Subcutaneous abdominal adipose tissue (tissue), 5 donors: ENCODE measurements at regions not wholly inside any gene's neighbourhood (a gene's known extent, or its start where the extent isn't known, plus 50 kb on each side); places are given as distances from the start of the nearest gene placed in this dataset.

Experiments used
- H3K27ac ChIP-seq: one replicate; pipeline ENCODE4 v1.7.0; 2013; ENCODE audit warnings: low read depth, mild to moderate bottlenecking, inconsistent platforms, low read length, moderate library complexity
- H3K27me3 ChIP-seq, 5 donors: one replicate each; pipeline ENCODE4 v1.7.0; 2013; ENCODE audit warnings: low read length in 5 of 5, inconsistent platforms in 1 of 5; ENCODE audit not compliant: control insufficient read depth in 5 of 5, insufficient read depth in 4 of 5
- H3K36me3 ChIP-seq, 5 donors: one replicate each; pipeline ENCODE4 v1.7.0; 2013; ENCODE audit warnings: low read length in 5 of 5; ENCODE audit not compliant: control insufficient read depth in 5 of 5, insufficient read depth in 5 of 5
- H3K4me1 ChIP-seq, 5 donors: one replicate each; pipeline ENCODE4 v1.7.0; 2013; ENCODE audit warnings: low read length in 5 of 5, mild to moderate bottlenecking in 3 of 5, moderate library complexity in 1 of 5; ENCODE audit not compliant: control insufficient read depth in 5 of 5, insufficient read depth in 5 of 5
- H3K4me3 ChIP-seq, 5 donors: one replicate each; pipeline ENCODE4 v1.7.0; 2013; ENCODE audit warnings: low read length in 5 of 5, low read depth in 1 of 5
- H3K9ac ChIP-seq, 5 donors: one replicate each; pipeline ENCODE4 v1.7.0; 2013; ENCODE audit warnings: low read length in 5 of 5, mild to moderate bottlenecking in 4 of 5, moderate library complexity in 3 of 5
- H3K9me3 ChIP-seq, 5 donors: one replicate each; pipeline ENCODE4 v1.7.0; 2013; ENCODE audit warnings: low read length in 5 of 5; ENCODE audit not compliant: control insufficient read depth in 5 of 5
- donor health status: healthy.
- donor health status: healthy.
- donor health status: healthy.
- donor health status: healthy.
- donor health status: healthy.

DNA sequence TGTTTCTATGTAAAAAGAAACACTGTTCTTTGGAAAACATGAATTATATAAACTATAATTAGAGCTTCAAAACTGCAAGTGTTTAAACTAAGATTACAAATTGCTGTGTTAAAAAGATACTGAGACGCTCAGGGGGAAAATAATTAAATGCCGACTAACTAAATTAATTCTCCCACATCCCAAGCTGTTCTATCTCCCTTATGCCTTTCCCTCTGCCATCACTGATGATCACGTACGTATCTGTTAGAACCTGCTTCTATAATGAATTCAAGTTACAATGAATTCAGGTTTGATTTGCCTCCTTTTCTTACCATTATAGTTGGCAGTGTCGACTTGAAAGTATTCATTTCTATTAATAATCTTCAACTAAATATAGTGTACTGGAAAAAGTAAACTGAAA, 349.9 kb upstream of the CDH6 start:
- H3K36me3 ChIP-seq: no peaks in the 10 kb centered on the region
- H3K9me3 ChIP-seq: no peaks in the 10 kb centered on the region
- no peak overlapping the region for H3K4me3 ChIP-seq
- H3K9ac ChIP-seq: no peak overlapping the region
- no peaks in the 10 kb centered on the region for H3K27me3 ChIP-seq
- no peak overlapping the region for H3K27ac ChIP-seq
- H3K4me1 ChIP-seq: no peaks in the 10 kb centered on the region

DNA sequence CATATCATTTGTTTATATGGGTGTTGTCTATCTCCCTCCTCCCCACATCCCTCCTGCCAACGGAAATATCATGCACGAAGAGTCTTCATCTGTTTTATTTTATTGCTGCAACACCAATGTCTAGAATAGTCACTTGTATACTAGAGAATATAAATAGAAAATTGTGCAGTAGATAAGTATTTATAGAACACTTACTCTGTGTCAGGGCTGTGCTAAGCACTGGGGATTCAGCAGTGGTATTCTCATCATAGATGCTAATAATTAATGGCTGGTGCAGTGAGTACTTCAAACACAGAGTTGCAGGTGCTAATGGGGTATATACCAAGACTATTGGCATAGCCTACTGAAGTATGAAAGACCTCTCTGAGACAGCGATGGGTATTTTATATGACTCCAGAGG, 353.5 kb upstream of the CDH6 start:
- H3K9ac ChIP-seq: no peak overlapping the region
- no peaks in the 10 kb centered on the region for H3K27me3 ChIP-seq
- H3K9me3 ChIP-seq: no peaks in the 10 kb centered on the region
- no peaks in the 10 kb centered on the region for H3K36me3 ChIP-seq
- H3K4me1 ChIP-seq: no peaks in the 10 kb centered on the region
- no peak overlapping the region for H3K4me3 ChIP-seq
- no peak overlapping the region for H3K27ac ChIP-seq

DNA sequence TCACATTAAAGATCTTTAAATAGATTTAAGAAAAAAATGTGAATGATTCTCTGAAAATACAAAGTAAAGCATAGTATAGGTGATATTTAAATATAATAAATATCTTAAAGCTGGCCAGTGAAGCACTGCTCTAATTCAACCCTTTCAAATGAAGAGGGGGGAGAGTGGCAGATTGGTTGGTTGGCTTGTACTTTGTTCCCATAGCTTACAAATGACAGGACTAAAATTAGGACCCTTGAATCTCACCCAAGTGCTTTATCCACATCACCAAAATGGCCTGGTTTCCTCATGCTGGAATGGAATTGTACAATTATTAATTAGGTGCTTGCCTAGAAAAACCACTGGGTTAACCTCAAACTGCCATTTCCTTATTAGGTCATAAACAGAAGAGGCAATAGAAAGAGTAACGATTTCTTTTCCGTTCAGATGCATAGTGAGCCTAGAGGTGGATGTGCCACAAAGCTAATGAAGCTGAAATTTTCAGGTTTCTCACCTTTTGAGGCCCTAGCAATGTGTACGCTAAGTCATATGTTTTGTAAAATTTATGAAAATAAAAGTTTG, 354.5 kb upstream of the CDH6 start:
- Histone ChIP-seq H3K27ac (no peak overlapping the region), H3K9ac (no peak overlapping the region), H3K4me3 (no peak overlapping the region), H3K27me3 (no peaks in the 10 kb centered on the region), H3K4me1 (no peaks in the 10 kb centered on the region), H3K36me3 (no peaks in the 10 kb centered on the region), H3K9me3 (no peaks in the 10 kb centered on the region)

DNA sequence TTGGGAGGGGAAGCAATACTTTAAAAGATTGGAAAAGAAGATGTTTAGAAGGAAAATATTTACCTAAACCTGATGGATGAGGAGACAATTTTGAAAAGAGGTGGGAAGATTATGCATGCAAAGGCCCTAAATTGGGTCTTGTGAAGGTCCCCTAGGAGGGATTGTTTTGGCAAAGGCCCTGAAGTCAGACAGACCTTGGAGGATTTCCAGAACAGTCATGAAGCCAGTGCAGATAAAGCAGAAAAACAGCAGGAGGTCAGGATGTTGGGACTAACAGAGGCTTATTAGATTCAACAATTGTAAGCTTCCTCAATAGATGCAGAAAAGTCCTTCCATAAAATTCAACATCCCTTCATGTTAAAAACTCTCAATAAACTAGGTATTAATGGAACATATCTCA, 361.0 kb upstream of the CDH6 start:
- Histone ChIP-seq H3K27me3 (no peaks in the 10 kb centered on the region), H3K9ac (no peak overlapping the region), H3K4me1 (no peaks in the 10 kb centered on the region), H3K9me3 (no peaks in the 10 kb centered on the region), H3K36me3 (no peaks in the 10 kb centered on the region), H3K4me3 (no peak overlapping the region), H3K27ac (no peak overlapping the region)

DNA sequence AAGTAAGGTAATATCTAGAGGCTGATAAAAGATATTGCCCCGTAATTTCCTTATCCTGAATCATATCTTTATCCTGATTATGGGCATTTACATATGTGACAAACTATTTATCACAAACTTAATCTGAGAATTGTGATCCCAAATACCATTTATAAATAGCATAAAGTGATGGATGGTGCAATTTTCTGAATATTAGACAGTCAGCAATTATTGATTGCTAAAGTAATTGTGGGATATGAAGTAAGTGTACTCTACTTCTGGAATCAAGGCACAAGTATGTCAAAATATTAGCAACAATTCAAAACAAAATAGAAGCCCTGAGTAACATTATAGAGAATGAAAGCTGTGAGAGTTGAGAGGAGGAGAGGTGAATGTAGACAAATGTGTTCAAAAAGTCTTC, 361.9 kb upstream of the CDH6 start:
- Histone ChIP-seq H3K4me1 (no peaks in the 10 kb centered on the region), H3K9ac (no peak overlapping the region), H3K27ac (no peak overlapping the region)

DNA sequence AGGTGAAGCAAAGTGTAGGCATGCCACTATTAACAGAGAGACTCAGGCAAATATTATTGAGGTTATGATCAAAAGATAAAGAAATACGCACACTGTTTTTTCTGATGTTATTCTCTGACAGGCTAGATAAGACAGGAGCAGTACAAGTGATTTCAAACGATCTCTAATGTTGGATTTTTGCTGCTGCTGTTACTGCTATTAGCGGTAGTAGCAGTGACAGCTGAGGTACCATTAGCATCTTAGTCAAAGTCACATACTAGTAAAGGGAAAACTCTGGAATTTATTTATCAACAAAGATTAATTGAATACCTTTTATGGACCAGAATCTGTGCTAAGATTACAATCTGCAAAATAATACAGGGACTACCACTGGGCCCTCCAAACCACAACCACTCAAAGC, 362.4 kb upstream of the CDH6 start:
- Histone ChIP-seq H3K36me3 (no peaks in the 10 kb centered on the region), H3K27me3 (no peaks in the 10 kb centered on the region), H3K4me1 (no peaks in the 10 kb centered on the region), H3K9me3 (no peaks in the 10 kb centered on the region), H3K27ac (no peak overlapping the region), H3K4me3 (no peak overlapping the region), H3K9ac (no peak overlapping the region)

More for the DNA sequence above, 361.9 kb upstream of the CDH6 start:
- no peaks in the 10 kb centered on the region for H3K36me3 ChIP-seq
- H3K4me3 ChIP-seq: no peak overlapping the region
- no peaks in the 10 kb centered on the region for H3K27me3 ChIP-seq
- H3K9me3 ChIP-seq: no peaks in the 10 kb centered on the region

DNA sequence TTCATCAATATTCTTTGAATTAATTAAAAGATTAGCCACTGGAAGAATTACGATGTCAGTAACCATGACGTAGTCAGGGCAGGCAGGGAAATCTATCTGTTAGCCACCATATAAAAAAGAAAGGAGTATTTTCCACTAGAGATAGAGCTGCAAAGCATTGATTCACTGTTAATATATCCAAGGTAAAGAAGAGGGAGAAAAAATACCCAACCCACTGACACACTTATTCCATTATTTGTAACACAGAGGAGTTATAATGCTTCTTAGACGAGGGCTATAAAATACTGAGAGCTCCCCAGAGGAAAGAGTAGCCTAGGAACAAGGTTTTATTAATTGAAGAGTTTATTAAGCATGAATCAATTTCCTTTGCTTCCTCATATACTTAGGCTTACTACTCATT, 382.2 kb upstream of the CDH6 start:
- no peak overlapping the region for H3K4me3 ChIP-seq
- H3K9ac ChIP-seq: no peak overlapping the region
- H3K4me1 ChIP-seq: peaks cover 0 to 7% (median 0%) of the 10 kb centered on the region in 5 donors
- no peaks in the 10 kb centered on the region for H3K27me3 ChIP-seq
- H3K9me3 ChIP-seq: no peaks in the 10 kb centered on the region
- no peak overlapping the region for H3K27ac ChIP-seq
- H3K36me3 ChIP-seq: no peaks in the 10 kb centered on the region

DNA sequence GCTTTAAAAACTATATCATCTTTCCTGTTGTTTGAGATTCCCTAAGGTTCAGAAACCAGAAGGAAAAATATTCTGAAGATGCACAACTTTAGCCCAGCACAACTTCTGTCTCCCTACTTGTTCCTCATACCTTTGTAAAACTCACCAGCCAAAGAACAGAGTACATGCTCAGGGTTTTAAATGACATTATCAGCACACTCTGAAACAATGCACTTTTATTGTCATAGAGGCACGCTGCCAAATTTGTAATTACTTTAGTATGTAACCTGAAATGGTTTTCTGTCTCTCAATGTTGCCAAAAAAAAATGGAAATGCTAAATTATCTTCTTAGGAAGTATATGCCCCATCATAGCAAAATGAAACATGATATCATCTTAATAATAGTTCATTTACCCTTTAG, 383.6 kb upstream of the CDH6 start:
- no peak overlapping the region for H3K4me3 ChIP-seq
- no peaks in the 10 kb centered on the region for H3K36me3 ChIP-seq
- H3K9ac ChIP-seq: no peak overlapping the region
- H3K27ac ChIP-seq: no peak overlapping the region
- no peaks in the 10 kb centered on the region for H3K27me3 ChIP-seq
- H3K4me1 ChIP-seq: peaks cover 0 to 7% (median 0%) of the 10 kb centered on the region in 5 donors
- H3K9me3 ChIP-seq: peaks cover 0 to 1% (median 0%) of the 10 kb centered on the region in 5 donors

DNA sequence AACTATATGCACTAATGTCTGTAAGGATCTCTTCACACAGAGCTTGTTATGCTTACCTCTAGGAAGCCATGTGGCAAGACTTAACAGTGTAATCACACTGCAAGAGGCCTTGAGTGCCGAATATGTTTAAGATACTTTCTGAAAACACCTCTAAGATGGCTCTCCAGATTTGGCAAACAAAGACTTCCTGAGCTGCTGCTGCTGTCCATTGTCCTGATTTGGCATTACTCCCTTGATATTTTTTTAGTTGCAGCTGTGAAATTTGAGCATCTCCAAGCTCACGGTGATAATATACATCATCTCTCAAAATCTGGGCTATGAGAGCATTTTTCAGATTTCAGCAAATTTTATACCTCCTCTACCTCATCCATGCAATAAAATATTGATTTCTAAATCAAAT, 384.5 kb upstream of the CDH6 start:
- no peak overlapping the region for H3K4me3 ChIP-seq
- peaks cover 0 to 3% (median 0%) of the 10 kb centered on the region in 5 donors for H3K9me3 ChIP-seq
- no peaks in the 10 kb centered on the region for H3K27me3 ChIP-seq

DNA sequence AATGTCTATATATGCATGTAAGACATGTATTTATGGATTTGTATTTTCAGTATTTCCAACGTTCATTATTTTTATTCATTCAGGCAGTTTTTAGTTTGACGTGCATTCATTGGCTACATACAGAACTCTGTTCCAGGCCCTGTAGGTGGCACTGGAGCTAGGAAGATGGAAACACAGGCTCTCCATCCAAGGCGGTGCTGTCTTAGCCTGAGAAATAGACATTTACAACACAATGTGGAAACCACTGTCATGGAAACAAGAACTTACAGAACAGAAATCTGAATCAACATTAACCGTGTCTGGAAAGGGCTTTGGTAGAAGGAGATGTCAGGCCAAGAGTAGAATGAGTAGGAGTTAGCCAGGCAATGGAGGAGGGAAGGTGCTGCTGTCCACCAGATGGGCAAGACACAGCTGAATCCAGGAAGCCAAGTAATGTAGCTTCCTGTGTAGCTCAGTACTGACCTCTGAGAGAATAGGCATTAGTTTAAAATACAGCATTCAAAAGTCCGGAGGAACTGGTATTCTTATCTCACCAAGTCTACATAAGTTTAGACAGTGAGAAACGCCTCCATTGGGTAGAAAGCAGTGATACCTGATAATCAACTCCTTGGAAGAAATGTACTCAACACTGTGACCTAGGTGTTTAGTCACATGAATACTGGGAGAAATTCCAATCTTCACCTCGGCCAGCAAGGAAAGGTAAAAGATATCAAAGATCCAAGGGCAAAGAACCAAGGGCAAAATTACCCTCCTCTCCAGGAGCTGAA, 388.6 kb upstream of the CDH6 start:
- Histone ChIP-seq H3K4me1 (peaks cover 0 to 7% (median 0%) of the 10 kb centered on the region in 5 donors), H3K27me3 (no peaks in the 10 kb centered on the region), H3K27ac (no peak overlapping the region)

More for the DNA sequence above, 384.5 kb upstream of the CDH6 start:
- H3K36me3 ChIP-seq: no peaks in the 10 kb centered on the region
- H3K27ac ChIP-seq: no peak overlapping the region
- peaks cover 0 to 7% (median 0%) of the 10 kb centered on the region in 5 donors for H3K4me1 ChIP-seq
- H3K9ac ChIP-seq: no peak overlapping the region

More for the DNA sequence above, 388.6 kb upstream of the CDH6 start:
- no peaks in the 10 kb centered on the region for H3K36me3 ChIP-seq
- H3K9me3 ChIP-seq: peaks cover 0 to 3% (median 0%) of the 10 kb centered on the region in 5 donors
- H3K4me3 ChIP-seq: no peak overlapping the region
- no peak overlapping the region for H3K9ac ChIP-seq
